ENCODE measurements at regions not wholly inside any gene's neighbourhood (a gene's known extent, or its start where the extent isn't known, plus 50 kb on each side); places are given as distances from the start of the nearest gene placed in this dataset.

DNA sequence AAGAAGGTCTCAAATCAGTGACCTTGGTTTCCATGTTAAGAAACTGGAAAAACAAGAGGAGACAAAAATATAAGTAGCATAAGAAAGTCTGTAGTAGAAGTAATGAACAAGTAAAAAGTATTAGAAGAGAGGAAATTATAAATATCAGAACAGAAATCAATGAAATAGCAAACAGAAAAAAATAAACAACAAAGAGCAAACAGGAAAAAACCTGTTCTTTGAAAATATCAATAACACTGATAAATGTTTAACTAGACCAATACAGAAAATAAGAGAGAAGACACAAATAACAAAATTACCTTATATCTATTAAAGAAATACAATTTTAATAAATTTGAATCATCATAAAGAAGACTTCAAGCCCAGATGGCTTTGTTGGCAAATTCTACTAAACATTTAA lies 113.3 kb downstream of the MAIP1 start:
- no peak overlapping the region for H3K4me2 ChIP-seq (ENCODE audit: insufficient read depth, low read length)
- H3K4me1 ChIP-seq (ENCODE audit: insufficient read depth, low read length), result no peaks in the 10 kb centered on the region
- ATAC-seq (ENCODE audit: insufficient read depth, low read depth) (no peak), DNase-seq (no peak)
- H2AFZ ChIP-seq (ENCODE audit: low read depth, low read length), result no peak overlapping the region
- H3K27ac ChIP-seq (ENCODE audit: low read length), result no peak overlapping the region
- H3K9ac ChIP-seq (ENCODE audit: low read depth, low read length), result no peak overlapping the region
- H4K20me1 ChIP-seq (ENCODE audit: insufficient read depth, low read length), result no peaks in the 10 kb centered on the region
- peaks cover 2% of the 10 kb centered on the region for H3K27me3 ChIP-seq (ENCODE audit: insufficient read depth, low read length, poor library complexity)
- TF ChIP-seq EZH2 (IDR thresholded peaks at IDR 0.05; ENCODE audit: borderline replicate concordance, low read depth, low read length, severe bottlenecking), result no peak
- TF ChIP-seq, protein P1, sequence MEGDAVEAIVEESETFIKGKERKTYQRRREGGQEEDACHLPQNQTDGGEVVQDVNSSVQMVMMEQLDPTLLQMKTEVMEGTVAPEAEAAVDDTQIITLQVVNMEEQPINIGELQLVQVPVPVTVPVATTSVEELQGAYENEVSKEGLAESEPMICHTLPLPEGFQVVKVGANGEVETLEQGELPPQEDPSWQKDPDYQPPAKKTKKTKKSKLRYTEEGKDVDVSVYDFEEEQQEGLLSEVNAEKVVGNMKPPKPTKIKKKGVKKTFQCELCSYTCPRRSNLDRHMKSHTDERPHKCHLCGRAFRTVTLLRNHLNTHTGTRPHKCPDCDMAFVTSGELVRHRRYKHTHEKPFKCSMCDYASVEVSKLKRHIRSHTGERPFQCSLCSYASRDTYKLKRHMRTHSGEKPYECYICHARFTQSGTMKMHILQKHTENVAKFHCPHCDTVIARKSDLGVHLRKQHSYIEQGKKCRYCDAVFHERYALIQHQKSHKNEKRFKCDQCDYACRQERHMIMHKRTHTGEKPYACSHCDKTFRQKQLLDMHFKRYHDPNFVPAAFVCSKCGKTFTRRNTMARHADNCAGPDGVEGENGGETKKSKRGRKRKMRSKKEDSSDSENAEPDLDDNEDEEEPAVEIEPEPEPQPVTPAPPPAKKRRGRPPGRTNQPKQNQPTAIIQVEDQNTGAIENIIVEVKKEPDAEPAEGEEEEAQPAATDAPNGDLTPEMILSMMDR (IDR thresholded peaks at IDR 0.05; ENCODE audit: borderline replicate concordance, extremely low read depth, low read length, poor library complexity, severe bottlenecking), result no peak
- H3K36me3 ChIP-seq (ENCODE audit: insufficient read depth, low read length), result no peaks in the 10 kb centered on the region
- H3K9me3 ChIP-seq (ENCODE audit: insufficient read depth, low read length, severe bottlenecking), result no peaks in the 10 kb centered on the region
- no peaks in the 10 kb centered on the region for H3K79me2 ChIP-seq (ENCODE audit: insufficient read depth, low read length)
- no peak overlapping the region for H3K4me3 ChIP-seq (ENCODE audit: low read depth in 1 of 2, low read length in 2 of 2)

GRCh38 chr2:200077210-200077650 lies 121.8 kb downstream of the MAIP1 start:
- H3K79me2 ChIP-seq (ENCODE audit: insufficient read depth, low read length), result no peaks in the 10 kb centered on the region
- no peak overlapping the region for H3K4me3 ChIP-seq (ENCODE audit: low read depth in 1 of 2, low read length in 2 of 2)
- TF ChIP-seq, protein P1 (IDR thresholded peaks at IDR 0.05; ENCODE audit: borderline replicate concordance, extremely low read depth, low read length, poor library complexity, severe bottlenecking), result no peak
- no peak for TF ChIP-seq EZH2 (IDR thresholded peaks at IDR 0.05; ENCODE audit: borderline replicate concordance, low read depth, low read length, severe bottlenecking)
- no peaks in the 10 kb centered on the region for H3K4me1 ChIP-seq (ENCODE audit: insufficient read depth, low read length)
- no peaks in the 10 kb centered on the region for H3K9me3 ChIP-seq (ENCODE audit: insufficient read depth, low read length, severe bottlenecking)
- peaks cover 4% of the 10 kb centered on the region for H3K27me3 ChIP-seq (ENCODE audit: insufficient read depth, low read length, poor library complexity)
- H3K27ac ChIP-seq (ENCODE audit: low read length), result no peak overlapping the region
- no peak overlapping the region for H3K9ac ChIP-seq (ENCODE audit: low read depth, low read length)
- no peak overlapping the region for H2AFZ ChIP-seq (ENCODE audit: low read depth, low read length)
- no peaks in the 10 kb centered on the region for H4K20me1 ChIP-seq (ENCODE audit: insufficient read depth, low read length)
- no peak for ATAC-seq (ENCODE audit: insufficient read depth, low read depth)
- no peak overlapping the region for H3K4me2 ChIP-seq (ENCODE audit: insufficient read depth, low read length)
- no peak for DNase-seq
- no peaks in the 10 kb centered on the region for H3K36me3 ChIP-seq (ENCODE audit: insufficient read depth, low read length)

DNA sequence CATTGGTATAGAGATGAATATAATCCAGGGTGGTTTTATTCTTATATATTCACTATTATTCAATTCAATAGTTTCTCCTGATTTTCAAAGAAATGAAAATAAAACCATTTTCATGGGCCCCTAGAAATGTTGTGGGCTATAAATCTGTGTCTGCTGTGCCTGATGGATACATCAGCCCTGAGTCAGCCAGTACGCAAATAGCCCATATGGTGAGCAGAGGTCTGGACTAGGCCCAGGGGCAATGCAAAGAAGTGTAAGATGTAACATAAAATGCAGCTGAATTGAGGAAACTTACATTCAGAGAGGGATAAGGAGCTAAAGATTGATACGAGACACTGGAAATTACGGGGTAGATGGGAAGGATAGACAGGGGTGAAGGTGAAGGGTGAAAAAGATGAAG lies 122.5 kb downstream of the MAIP1 start:
- no peak overlapping the region for H2AFZ ChIP-seq (ENCODE audit: low read depth, low read length)
- peaks cover 4% of the 10 kb centered on the region for H3K27me3 ChIP-seq (ENCODE audit: insufficient read depth, low read length, poor library complexity)
- H3K27ac ChIP-seq (ENCODE audit: low read length), result no peak overlapping the region
- no peaks in the 10 kb centered on the region for H3K4me1 ChIP-seq (ENCODE audit: insufficient read depth, low read length)
- DNase-seq, result no peak
- TF ChIP-seq, protein P1 (IDR thresholded peaks at IDR 0.05; ENCODE audit: borderline replicate concordance, extremely low read depth, low read length, poor library complexity, severe bottlenecking), result no peak
- TF ChIP-seq EZH2 (IDR thresholded peaks at IDR 0.05; ENCODE audit: borderline replicate concordance, low read depth, low read length, severe bottlenecking), result no peak
- ATAC-seq (ENCODE audit: insufficient read depth, low read depth), result no peak
- H3K9me3 ChIP-seq (ENCODE audit: insufficient read depth, low read length, severe bottlenecking), result no peaks in the 10 kb centered on the region
- H3K36me3 ChIP-seq (ENCODE audit: insufficient read depth, low read length), result no peaks in the 10 kb centered on the region
- H3K9ac ChIP-seq (ENCODE audit: low read depth, low read length), result no peak overlapping the region
- no peak overlapping the region for H3K4me2 ChIP-seq (ENCODE audit: insufficient read depth, low read length)
- no peaks in the 10 kb centered on the region for H3K79me2 ChIP-seq (ENCODE audit: insufficient read depth, low read length)
- H4K20me1 ChIP-seq (ENCODE audit: insufficient read depth, low read length), result no peaks in the 10 kb centered on the region
- H3K4me3 ChIP-seq (ENCODE audit: low read depth in 1 of 2, low read length in 2 of 2), result no peak overlapping the region

GRCh38 chr2:200079356-200079755 lies 124.0 kb downstream of the MAIP1 start:
- no peak for TF ChIP-seq EZH2 (IDR thresholded peaks at IDR 0.05; ENCODE audit: borderline replicate concordance, low read depth, low read length, severe bottlenecking)
- TF ChIP-seq, protein P1 (IDR thresholded peaks at IDR 0.05; ENCODE audit: borderline replicate concordance, extremely low read depth, low read length, poor library complexity, severe bottlenecking), result no peak
- Histone ChIP-seq H3K27me3 (ENCODE audit: insufficient read depth, low read length, poor library complexity) (peaks cover 4% of the 10 kb centered on the region), H3K36me3 (ENCODE audit: insufficient read depth, low read length) (no peaks in the 10 kb centered on the region), H3K4me3 (ENCODE audit: low read depth in 1 of 2, low read length in 2 of 2) (no peak overlapping the region), H3K9ac (ENCODE audit: low read depth, low read length) (no peak overlapping the region), H3K4me2 (ENCODE audit: insufficient read depth, low read length) (no peak overlapping the region), H4K20me1 (ENCODE audit: insufficient read depth, low read length) (no peaks in the 10 kb centered on the region), H3K27ac (ENCODE audit: low read length) (no peak overlapping the region), H3K9me3 (ENCODE audit: insufficient read depth, low read length, severe bottlenecking) (no peaks in the 10 kb centered on the region), H2AFZ (ENCODE audit: low read depth, low read length) (no peak overlapping the region), H3K79me2 (ENCODE audit: insufficient read depth, low read length) (no peaks in the 10 kb centered on the region), H3K4me1 (ENCODE audit: insufficient read depth, low read length) (no peaks in the 10 kb centered on the region)
- DNase-seq (no peak), ATAC-seq (ENCODE audit: insufficient read depth, low read depth) (no peak)

Data from DND-41 (cell line).